Keratinocyte (primary cell): ENCODE measurements at regions not wholly inside any gene's neighbourhood (a gene's known extent, or its start where the extent isn't known, plus 50 kb on each side); places are given as distances from the start of the nearest gene placed in this dataset.

ENCODE experiments used
- EZH2 ChIP-seq: IDR thresholded peaks from one replicate; pipeline ENCODE4 v1.6.1; 2012; ENCODE audit warnings: inconsistent platforms, mild to moderate bottlenecking, low read length, moderate library complexity
- TF ChIP-seq, protein P1 (sequence below), 3 experiments: IDR thresholded peaks in 1 of 3; conservative IDR thresholded peaks in 1 of 3; optimal IDR thresholded peaks in 1 of 3; 2 replicates in 2 of 3; 3 replicates in 1 of 3; pipeline versions ENCODE3 to v1.5.1; 2011; ENCODE audit warnings: low read length in 3 of 3, mild to moderate bottlenecking in 3 of 3, moderate library complexity in 2 of 3, control low read depth in 1 of 3, inconsistent platforms in 1 of 3; ENCODE audit not compliant: insufficient read depth in 2 of 3; ENCODE audit errors: extremely low read depth in 1 of 3

- TF ChIP-seq, protein P1, sequence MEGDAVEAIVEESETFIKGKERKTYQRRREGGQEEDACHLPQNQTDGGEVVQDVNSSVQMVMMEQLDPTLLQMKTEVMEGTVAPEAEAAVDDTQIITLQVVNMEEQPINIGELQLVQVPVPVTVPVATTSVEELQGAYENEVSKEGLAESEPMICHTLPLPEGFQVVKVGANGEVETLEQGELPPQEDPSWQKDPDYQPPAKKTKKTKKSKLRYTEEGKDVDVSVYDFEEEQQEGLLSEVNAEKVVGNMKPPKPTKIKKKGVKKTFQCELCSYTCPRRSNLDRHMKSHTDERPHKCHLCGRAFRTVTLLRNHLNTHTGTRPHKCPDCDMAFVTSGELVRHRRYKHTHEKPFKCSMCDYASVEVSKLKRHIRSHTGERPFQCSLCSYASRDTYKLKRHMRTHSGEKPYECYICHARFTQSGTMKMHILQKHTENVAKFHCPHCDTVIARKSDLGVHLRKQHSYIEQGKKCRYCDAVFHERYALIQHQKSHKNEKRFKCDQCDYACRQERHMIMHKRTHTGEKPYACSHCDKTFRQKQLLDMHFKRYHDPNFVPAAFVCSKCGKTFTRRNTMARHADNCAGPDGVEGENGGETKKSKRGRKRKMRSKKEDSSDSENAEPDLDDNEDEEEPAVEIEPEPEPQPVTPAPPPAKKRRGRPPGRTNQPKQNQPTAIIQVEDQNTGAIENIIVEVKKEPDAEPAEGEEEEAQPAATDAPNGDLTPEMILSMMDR (optimal IDR thresholded peaks at IDR 0.05 in 1 of 3, IDR thresholded peaks at IDR 0.05 in 1 of 3, conservative IDR thresholded peaks at IDR 0.05 in 1 of 3; ENCODE audit: extremely low read depth in 1 of 3, insufficient read depth in 2 of 3, low read length in 3 of 3), result no peak
- TF ChIP-seq EZH2, result no peak
Measured at GRCh38 chr16:66245072-66245471, 121.4 kb upstream of the CDH5 start.
